Progenitor cell of endocrine pancreas (in vitro differentiated cells): ENCODE measurements at regions not wholly inside any gene's neighbourhood (a gene's known extent, or its start where the extent isn't known, plus 50 kb on each side); places are given as distances from the start of the nearest gene placed in this dataset.

Experiments
- DNase-seq: peaks from one replicate; pipeline ENCODE4 v3.0.0; 2021; ENCODE audit warnings: low spot score; ENCODE audit not compliant: unreplicated experiment
- H3K27ac Mint-ChIP-seq: 2 replicates; pipeline ENCODE4 v1.8.0; 2021; ENCODE audit warnings: mild to moderate bottlenecking, moderate library complexity, mixed read lengths
- H3K27me3 Mint-ChIP-seq: 2 replicates; pipeline ENCODE4 v1.8.0; 2021; ENCODE audit warnings: mixed read lengths
- H3K36me3 Mint-ChIP-seq: 2 replicates; pipeline ENCODE4 v1.8.0; 2022; ENCODE audit warnings: mixed read lengths; ENCODE audit not compliant: insufficient read depth
- H3K4me1 Mint-ChIP-seq: 2 replicates; pipeline ENCODE4 v1.8.0; 2021; ENCODE audit warnings: low read depth, mixed read lengths
- H3K4me3 Mint-ChIP-seq: 2 replicates; pipeline ENCODE4 v1.8.0; 2021; ENCODE audit warnings: low read depth, mild to moderate bottlenecking, moderate library complexity, mixed read lengths
- H3K9me3 Mint-ChIP-seq: 2 replicates; pipeline ENCODE4 v1.8.0; 2021; ENCODE audit warnings: low read depth, mixed read lengths
- TF ChIP-seq, protein P1 (sequence below): fragments of 200-600 bp; sonication (generic); IDR thresholded peaks from one replicate; pipeline ENCODE4 v1.5.0; 2021; ENCODE audit warnings: antibody characterized with exemption, mild to moderate bottlenecking; ENCODE audit not compliant: unreplicated experiment

DNA sequence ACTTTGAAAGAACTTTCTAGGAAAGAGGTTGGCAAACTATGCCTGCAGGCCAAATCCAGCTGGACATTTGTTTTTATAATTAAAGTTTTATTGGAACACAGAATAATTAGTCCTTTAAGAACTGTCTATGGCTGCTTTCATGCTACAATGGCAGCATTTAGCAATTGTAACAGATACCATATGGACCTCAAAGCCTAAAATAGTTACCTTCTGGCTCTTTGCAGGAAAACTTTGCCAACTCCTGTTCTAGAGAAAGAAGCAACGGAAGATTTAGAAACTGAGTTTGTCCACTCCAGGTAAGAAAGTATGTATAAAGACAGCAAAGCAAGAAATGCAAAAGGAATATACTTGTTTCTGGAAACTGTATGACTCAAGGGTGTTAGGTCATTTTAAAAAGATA is 281.7 kb upstream of the TRPM3 start:
- Mint-ChIP-seq H3K4me3 (no peak overlapping the region), H3K27ac (no peak overlapping the region), H3K9me3 (peaks cover 6% of the 10 kb centered on the region), H3K4me1 (no peaks in the 10 kb centered on the region), H3K27me3 (no peaks in the 10 kb centered on the region), H3K36me3 (no peaks in the 10 kb centered on the region)
- no peak for DNase-seq
- TF ChIP-seq, protein P1, sequence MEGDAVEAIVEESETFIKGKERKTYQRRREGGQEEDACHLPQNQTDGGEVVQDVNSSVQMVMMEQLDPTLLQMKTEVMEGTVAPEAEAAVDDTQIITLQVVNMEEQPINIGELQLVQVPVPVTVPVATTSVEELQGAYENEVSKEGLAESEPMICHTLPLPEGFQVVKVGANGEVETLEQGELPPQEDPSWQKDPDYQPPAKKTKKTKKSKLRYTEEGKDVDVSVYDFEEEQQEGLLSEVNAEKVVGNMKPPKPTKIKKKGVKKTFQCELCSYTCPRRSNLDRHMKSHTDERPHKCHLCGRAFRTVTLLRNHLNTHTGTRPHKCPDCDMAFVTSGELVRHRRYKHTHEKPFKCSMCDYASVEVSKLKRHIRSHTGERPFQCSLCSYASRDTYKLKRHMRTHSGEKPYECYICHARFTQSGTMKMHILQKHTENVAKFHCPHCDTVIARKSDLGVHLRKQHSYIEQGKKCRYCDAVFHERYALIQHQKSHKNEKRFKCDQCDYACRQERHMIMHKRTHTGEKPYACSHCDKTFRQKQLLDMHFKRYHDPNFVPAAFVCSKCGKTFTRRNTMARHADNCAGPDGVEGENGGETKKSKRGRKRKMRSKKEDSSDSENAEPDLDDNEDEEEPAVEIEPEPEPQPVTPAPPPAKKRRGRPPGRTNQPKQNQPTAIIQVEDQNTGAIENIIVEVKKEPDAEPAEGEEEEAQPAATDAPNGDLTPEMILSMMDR, result no peak

DNA sequence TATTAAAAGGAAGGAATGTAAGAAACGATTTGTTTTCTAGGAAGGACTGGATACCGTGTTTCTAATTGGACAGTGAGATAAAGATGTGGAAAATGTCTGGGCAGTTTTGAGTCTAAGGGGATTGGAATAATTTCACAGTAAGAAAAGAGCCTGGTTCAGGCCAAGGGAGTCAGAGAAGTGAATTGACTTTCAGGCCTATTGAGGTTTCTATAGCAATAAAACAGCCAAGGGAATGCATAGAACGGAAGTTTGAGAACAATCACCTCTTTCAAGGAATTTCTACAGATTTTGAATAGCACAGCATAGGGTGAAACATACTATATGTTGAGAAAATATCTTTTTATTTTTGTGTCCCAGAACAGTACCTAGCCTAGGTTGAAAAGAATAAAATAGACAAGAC is 271.6 kb upstream of the TRPM3 start:
- no peak for DNase-seq

DNA sequence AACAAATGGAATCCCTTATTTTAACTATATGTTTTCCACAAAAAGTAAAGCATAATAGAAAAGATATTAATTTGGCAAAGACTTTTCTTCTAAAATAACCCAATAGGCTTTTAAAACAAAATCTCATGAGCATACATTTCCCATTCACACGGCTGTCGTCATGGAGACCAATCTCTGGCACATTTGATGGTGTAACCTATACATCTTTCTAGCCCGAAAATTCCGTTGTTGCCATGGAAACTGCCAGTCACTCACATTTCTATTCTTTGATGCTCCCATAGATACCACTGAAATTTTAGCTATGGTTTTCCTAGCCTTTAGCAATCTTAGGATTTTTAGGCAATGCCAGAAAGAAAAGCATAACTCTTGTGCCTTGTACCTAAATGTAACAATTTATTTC is 262.9 kb upstream of the TRPM3 start:
- TF ChIP-seq, protein P1, result no peak
- DNase-seq, result no peak
- no peaks in the 10 kb centered on the region for H3K9me3 Mint-ChIP-seq
- no peak overlapping the region for H3K27ac Mint-ChIP-seq
- no peak overlapping the region for H3K4me3 Mint-ChIP-seq
- no peaks in the 10 kb centered on the region for H3K27me3 Mint-ChIP-seq
- H3K36me3 Mint-ChIP-seq, result no peaks in the 10 kb centered on the region
- no peaks in the 10 kb centered on the region for H3K4me1 Mint-ChIP-seq

More for the DNA sequence above, 271.6 kb upstream of the TRPM3 start:
- Mint-ChIP-seq H3K27ac (no peak overlapping the region), H3K4me3 (no peak overlapping the region), H3K36me3 (no peaks in the 10 kb centered on the region), H3K4me1 (no peaks in the 10 kb centered on the region), H3K9me3 (no peaks in the 10 kb centered on the region), H3K27me3 (no peaks in the 10 kb centered on the region)
- TF ChIP-seq, protein P1, result no peak

DNA sequence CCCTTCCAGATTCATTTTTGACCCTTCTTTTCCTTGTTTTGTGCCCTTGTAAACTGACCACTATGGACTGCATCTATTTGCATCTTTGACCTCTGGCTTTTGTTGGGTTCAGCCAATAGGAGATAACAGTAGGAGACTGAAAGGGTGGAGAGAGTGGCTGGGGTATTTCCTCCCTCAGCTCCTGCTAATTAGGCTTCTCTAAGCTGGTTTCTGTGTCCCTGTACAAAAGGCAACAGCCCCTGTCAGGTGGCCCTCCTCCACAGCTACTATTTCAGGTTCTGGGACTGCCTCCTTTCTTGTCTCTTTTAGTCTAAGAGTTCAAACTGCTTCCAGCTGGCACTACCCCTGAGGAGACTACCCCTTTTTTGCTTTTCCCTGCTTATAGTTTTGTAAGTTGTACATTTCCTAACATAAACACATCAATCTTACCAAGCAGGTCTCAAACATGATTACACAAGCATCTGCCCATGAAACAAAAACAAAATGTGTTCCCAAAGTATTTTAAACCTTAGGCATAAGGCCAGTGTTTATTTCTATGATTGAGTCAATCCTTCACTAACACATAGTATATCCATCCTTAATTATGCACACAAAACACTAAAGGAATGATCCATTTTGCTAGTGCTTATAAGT is 262.0 kb upstream of the TRPM3 start:
- DNase-seq, result no peak
- TF ChIP-seq, protein P1, result no peak
- Mint-ChIP-seq H3K36me3 (no peaks in the 10 kb centered on the region), H3K4me1 (no peaks in the 10 kb centered on the region), H3K27ac (no peak overlapping the region), H3K27me3 (no peaks in the 10 kb centered on the region), H3K4me3 (no peak overlapping the region), H3K9me3 (no peaks in the 10 kb centered on the region)

DNA sequence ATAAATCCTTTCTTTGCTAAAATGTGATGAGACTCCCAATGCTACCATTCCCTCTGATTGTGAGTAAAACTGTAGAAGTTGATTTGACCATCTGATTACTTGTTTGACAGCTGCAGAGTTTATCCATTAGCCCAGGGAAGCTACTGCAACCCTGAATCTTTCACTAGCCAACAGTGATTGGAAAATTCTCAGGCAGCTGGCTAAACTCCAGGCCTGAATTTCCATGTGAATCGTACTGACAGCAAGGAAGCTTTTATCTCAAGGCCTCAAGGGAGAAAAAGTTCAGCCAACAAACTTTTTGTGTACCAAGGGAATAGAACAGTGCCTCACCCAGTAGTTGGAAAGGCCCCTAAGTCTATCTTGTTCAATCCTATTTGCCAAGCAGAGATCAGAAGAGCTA is 246.7 kb upstream of the TRPM3 start:
- Mint-ChIP-seq H3K27me3 (no peaks in the 10 kb centered on the region), H3K27ac (no peak overlapping the region)

More for the DNA sequence above, 246.7 kb upstream of the TRPM3 start:
- DNase-seq, result no peak
- peaks cover 2% of the 10 kb centered on the region for H3K4me1 Mint-ChIP-seq
- TF ChIP-seq, protein P1, result no peak
- H3K36me3 Mint-ChIP-seq, result no peaks in the 10 kb centered on the region
- peaks cover 3% of the 10 kb centered on the region for H3K9me3 Mint-ChIP-seq
- no peak overlapping the region for H3K4me3 Mint-ChIP-seq
